ENCODE measurements at regions not wholly inside any gene's neighbourhood (a gene's known extent, or its start where the extent isn't known, plus 50 kb on each side); places are given as distances from the start of the nearest gene placed in this dataset.
"Not testable (repeated sequence)": the region's sequence is repeated elsewhere in the genome, so short reads cannot be mapped to it uniquely, and the experiment has no call there.

DNA sequence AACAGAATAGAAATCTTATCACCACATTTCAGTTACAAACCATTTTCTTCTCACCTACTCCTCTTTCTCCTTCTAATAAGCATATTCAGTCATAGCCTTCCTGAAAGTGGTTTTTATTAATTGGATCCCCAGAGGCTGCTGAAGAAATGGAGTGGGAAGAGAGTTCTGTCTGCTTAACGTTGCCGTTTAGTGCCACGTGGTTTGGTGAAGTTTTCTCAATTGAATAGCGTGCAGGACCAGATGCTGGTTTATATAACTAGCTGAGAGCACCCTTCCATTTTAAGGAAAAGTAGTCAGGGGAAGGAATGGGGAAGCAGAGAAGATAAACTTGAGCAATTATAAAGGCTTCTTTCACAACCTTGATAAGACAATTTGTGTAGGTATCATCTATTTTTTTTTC, 318.7 kb downstream of the PTH2R start:
- Histone ChIP-seq H3K27ac (ENCODE audit: low read depth, low read length) (no peak overlapping the region), H3K9ac (ENCODE audit: low read length) (no peak overlapping the region), H3K4me3 (ENCODE audit: low read length) (no peak overlapping the region), H3K36me3 (ENCODE audit: control insufficient read depth, insufficient read depth, low read length) (no peaks in the 10 kb centered on the region), H3K4me1 (ENCODE audit: control insufficient read depth, insufficient read depth, low read length) (no peaks in the 10 kb centered on the region), H3K27me3 (ENCODE audit: control insufficient read depth, insufficient read depth, low read length) (no peaks in the 10 kb centered on the region)

DNA sequence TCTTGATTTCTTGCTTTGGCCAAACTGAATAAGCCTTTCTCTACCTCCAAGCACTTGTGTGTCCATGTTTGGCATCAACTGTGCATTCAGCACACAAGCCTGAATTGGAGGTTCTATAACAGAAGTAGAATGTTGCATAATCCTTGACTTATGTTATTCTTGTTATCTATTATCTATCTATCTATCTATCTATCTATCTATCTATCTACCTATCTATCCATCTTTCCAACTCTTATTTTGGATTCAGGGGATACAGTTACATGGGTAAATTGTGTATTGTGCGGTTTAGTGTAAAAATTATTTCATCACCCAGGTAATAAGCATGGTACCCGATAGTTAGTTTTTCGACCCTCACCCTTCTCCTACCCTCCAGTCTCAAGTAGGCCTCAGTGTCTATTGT, 319.6 kb downstream of the PTH2R start:
- H3K4me3 ChIP-seq (ENCODE audit: low read length), result no peak overlapping the region
- no peak overlapping the region for H3K9ac ChIP-seq (ENCODE audit: low read length)
- no peaks in the 10 kb centered on the region for H3K27me3 ChIP-seq (ENCODE audit: control insufficient read depth, insufficient read depth, low read length)
- H3K4me1 ChIP-seq (ENCODE audit: control insufficient read depth, insufficient read depth, low read length), result no peaks in the 10 kb centered on the region
- no peak overlapping the region for H3K27ac ChIP-seq (ENCODE audit: low read depth, low read length)
- H3K36me3 ChIP-seq (ENCODE audit: control insufficient read depth, insufficient read depth, low read length), result no peaks in the 10 kb centered on the region

DNA sequence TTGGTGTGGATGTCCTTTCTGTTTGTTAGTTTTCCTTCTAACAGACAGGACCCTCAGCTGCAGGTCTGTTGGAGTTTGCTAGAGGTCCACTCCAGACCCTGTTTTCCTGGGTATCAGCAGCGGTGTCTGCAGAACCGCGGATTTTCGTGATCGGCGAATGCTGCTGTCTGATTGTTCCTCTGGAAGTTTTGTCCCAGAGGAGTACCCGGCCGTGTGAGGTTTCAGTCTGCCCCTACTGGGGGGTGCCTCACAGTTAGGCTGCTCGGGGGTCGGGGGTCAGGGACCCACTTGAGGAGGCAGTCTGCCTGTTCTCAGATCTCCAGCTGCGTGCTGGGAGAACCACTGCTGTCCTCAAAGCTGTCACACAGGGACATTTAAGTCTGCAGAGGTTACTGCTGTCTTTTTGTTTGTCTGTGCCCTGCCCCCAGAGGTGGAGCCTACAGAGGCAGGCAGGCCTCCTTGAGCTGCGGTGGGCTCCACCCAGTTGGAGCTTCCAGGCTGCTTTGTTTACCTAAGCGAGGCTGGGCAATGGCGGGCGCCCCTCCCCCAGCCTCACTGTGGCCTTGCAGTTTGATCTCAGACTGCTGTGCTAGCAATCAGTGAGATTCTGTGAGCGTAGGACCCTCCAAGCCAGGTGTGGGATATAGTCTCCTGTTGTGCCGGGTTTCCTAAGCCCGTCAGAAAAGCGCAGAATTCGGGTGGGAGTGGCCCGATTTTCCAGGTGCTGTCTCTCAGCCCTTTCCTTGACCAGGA, 345.2 kb downstream of the PTH2R start:
- not testable (repeated sequence) for H3K4me3 ChIP-seq (ENCODE audit: low read length); H3K27me3 ChIP-seq (ENCODE audit: control insufficient read depth, insufficient read depth, low read length); H3K36me3 ChIP-seq (ENCODE audit: control insufficient read depth, insufficient read depth, low read length); H3K9ac ChIP-seq (ENCODE audit: low read length); H3K27ac ChIP-seq (ENCODE audit: low read depth, low read length); H3K4me1 ChIP-seq (ENCODE audit: control insufficient read depth, insufficient read depth, low read length)

DNA sequence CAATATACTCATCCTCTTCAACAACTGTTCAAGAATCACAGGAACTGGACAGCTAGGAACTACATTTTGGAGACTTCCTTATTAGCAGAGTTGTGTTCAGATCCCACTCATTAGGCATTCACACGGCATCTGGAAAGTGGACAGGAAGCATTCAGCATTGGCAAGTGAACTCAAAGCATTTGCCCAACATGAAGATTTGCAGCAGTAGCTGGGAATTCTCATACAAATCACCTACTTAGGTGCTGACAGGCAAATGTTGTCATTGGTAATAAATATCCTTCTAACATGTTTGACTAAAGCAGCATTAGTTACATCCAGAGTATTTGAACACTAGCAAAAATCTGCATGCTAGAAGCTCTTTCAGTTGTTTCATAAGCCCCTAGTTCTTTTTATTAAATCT, 350.8 kb downstream of the PTH2R start:
- H3K27me3 ChIP-seq (ENCODE audit: control insufficient read depth, insufficient read depth, low read length), result no peaks in the 10 kb centered on the region

GRCh38 chr2:208773074-208773473, 366.5 kb downstream of the PTH2R start:
- not testable (repeated sequence) for H3K27ac ChIP-seq (ENCODE audit: low read depth, low read length); H3K36me3 ChIP-seq (ENCODE audit: control insufficient read depth, insufficient read depth, low read length); H3K4me1 ChIP-seq (ENCODE audit: control insufficient read depth, insufficient read depth, low read length); H3K4me3 ChIP-seq (ENCODE audit: low read length); H3K27me3 ChIP-seq (ENCODE audit: control insufficient read depth, insufficient read depth, low read length); H3K9ac ChIP-seq (ENCODE audit: low read length)

More for the DNA sequence above, 350.8 kb downstream of the PTH2R start:
- Histone ChIP-seq H3K36me3 (ENCODE audit: control insufficient read depth, insufficient read depth, low read length) (no peaks in the 10 kb centered on the region), H3K4me3 (ENCODE audit: low read length) (no peak overlapping the region), H3K27ac (ENCODE audit: low read depth, low read length) (no peak overlapping the region), H3K9ac (ENCODE audit: low read length) (no peak overlapping the region), H3K4me1 (ENCODE audit: control insufficient read depth, insufficient read depth, low read length) (no peaks in the 10 kb centered on the region)

DNA sequence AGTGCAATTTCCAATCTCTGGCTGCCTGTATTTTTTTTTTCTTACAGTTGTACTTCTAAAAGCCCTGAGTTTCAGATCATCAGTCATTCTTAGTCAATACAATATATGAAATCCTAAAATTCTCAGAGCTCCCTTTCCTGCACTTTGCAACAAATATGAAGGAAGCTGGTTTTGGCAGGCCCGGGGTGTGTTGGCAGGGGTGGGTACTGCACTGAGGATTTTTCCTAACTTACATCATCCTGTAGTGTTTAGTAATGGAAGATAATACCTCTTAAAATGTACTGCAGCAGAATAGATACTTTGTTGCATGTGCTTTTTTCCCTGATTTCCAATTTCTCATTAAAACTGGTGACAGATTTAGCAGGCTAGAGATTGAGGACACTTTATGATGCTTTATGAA, 374.6 kb downstream of the PTH2R start:
- H3K4me3 ChIP-seq (ENCODE audit: low read length), result no peak overlapping the region
- no peaks in the 10 kb centered on the region for H3K4me1 ChIP-seq (ENCODE audit: control insufficient read depth, insufficient read depth, low read length)
- H3K27me3 ChIP-seq (ENCODE audit: control insufficient read depth, insufficient read depth, low read length), result no peaks in the 10 kb centered on the region
- H3K36me3 ChIP-seq (ENCODE audit: control insufficient read depth, insufficient read depth, low read length), result no peaks in the 10 kb centered on the region
- H3K9ac ChIP-seq (ENCODE audit: low read length), result no peak overlapping the region
- H3K27ac ChIP-seq (ENCODE audit: low read depth, low read length), result no peak overlapping the region

- no peaks in the 10 kb centered on the region for H3K4me1 ChIP-seq (ENCODE audit: control insufficient read depth, insufficient read depth, low read length)
- no peak overlapping the region for H3K27ac ChIP-seq (ENCODE audit: low read depth, low read length)
- no peak overlapping the region for H3K9ac ChIP-seq (ENCODE audit: low read length)
- no peaks in the 10 kb centered on the region for H3K36me3 ChIP-seq (ENCODE audit: control insufficient read depth, insufficient read depth, low read length)
- H3K4me3 ChIP-seq (ENCODE audit: low read length), result no peak overlapping the region
- H3K27me3 ChIP-seq (ENCODE audit: control insufficient read depth, insufficient read depth, low read length), result no peaks in the 10 kb centered on the region
These were observed 375.5 kb downstream of the PTH2R start for GRCh38 chr2:208782097-208782496.

- Histone ChIP-seq H3K27me3 (ENCODE audit: control insufficient read depth, insufficient read depth, low read length) (no peaks in the 10 kb centered on the region), H3K36me3 (ENCODE audit: control insufficient read depth, insufficient read depth, low read length) (no peaks in the 10 kb centered on the region), H3K4me1 (ENCODE audit: control insufficient read depth, insufficient read depth, low read length) (no peaks in the 10 kb centered on the region), H3K4me3 (ENCODE audit: low read length) (no peak overlapping the region), H3K9ac (ENCODE audit: low read length) (no peak overlapping the region), H3K27ac (ENCODE audit: low read depth, low read length) (no peak overlapping the region)
These were observed 376.6 kb downstream of the PTH2R start for GRCh38 chr2:208783184-208783583.

DNA sequence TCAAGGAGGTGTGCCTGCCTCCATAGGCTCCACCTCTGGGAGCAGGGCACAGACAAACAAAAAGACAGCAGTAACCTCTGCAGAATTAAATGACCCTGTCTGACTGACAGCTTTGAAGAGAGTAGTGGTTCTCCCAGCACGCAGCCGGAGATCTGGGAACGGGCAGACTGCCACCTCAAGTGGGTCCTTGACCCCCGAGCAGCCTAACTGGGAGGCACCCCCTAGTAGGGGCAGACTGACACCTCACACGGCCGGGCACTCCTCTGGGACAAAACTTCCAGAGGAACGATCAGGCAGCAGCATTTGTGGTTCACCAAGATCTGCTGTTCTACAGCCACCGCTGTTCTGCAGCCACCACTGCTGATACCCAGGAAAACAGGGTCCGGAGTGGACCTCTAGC, 378.2 kb downstream of the PTH2R start:
- not testable (repeated sequence) for H3K36me3 ChIP-seq (ENCODE audit: control insufficient read depth, insufficient read depth, low read length); H3K4me3 ChIP-seq (ENCODE audit: low read length); H3K9ac ChIP-seq (ENCODE audit: low read length); H3K27ac ChIP-seq (ENCODE audit: low read depth, low read length); H3K4me1 ChIP-seq (ENCODE audit: control insufficient read depth, insufficient read depth, low read length); H3K27me3 ChIP-seq (ENCODE audit: control insufficient read depth, insufficient read depth, low read length)

GRCh38 chr2:208791257-208791656, 384.7 kb downstream of the PTH2R start:
- H3K9ac ChIP-seq (ENCODE audit: low read length), result no peak overlapping the region
- H3K27ac ChIP-seq (ENCODE audit: low read depth, low read length), result no peak overlapping the region
- no peaks in the 10 kb centered on the region for H3K36me3 ChIP-seq (ENCODE audit: control insufficient read depth, insufficient read depth, low read length)
- no peak overlapping the region for H3K4me3 ChIP-seq (ENCODE audit: low read length)
- no peaks in the 10 kb centered on the region for H3K4me1 ChIP-seq (ENCODE audit: control insufficient read depth, insufficient read depth, low read length)
- no peaks in the 10 kb centered on the region for H3K27me3 ChIP-seq (ENCODE audit: control insufficient read depth, insufficient read depth, low read length)

GRCh38 chr2:208792766-208793165, 386.2 kb downstream of the PTH2R start:
- no peak overlapping the region for H3K4me3 ChIP-seq (ENCODE audit: low read length)
- no peaks in the 10 kb centered on the region for H3K4me1 ChIP-seq (ENCODE audit: control insufficient read depth, insufficient read depth, low read length)
- H3K36me3 ChIP-seq (ENCODE audit: control insufficient read depth, insufficient read depth, low read length), result no peaks in the 10 kb centered on the region
- no peak overlapping the region for H3K27ac ChIP-seq (ENCODE audit: low read depth, low read length)
- H3K27me3 ChIP-seq (ENCODE audit: control insufficient read depth, insufficient read depth, low read length), result no peaks in the 10 kb centered on the region
- no peak overlapping the region for H3K9ac ChIP-seq (ENCODE audit: low read length)

GRCh38 chr2:208793434-208793833, 386.8 kb downstream of the PTH2R start:
- H3K36me3 ChIP-seq (ENCODE audit: control insufficient read depth, insufficient read depth, low read length), result no peaks in the 10 kb centered on the region
- H3K27me3 ChIP-seq (ENCODE audit: control insufficient read depth, insufficient read depth, low read length), result no peaks in the 10 kb centered on the region

GRCh38 chr2:208794288-208794975, 387.8 kb downstream of the PTH2R start:
- Histone ChIP-seq H3K4me3 (ENCODE audit: low read length) (no peak overlapping the region), H3K27ac (ENCODE audit: low read depth, low read length) (no peak overlapping the region), H3K9ac (ENCODE audit: low read length) (no peak overlapping the region)

More at GRCh38 chr2:208793434-208793833, 386.8 kb downstream of the PTH2R start:
- Histone ChIP-seq H3K4me1 (ENCODE audit: control insufficient read depth, insufficient read depth, low read length) (no peaks in the 10 kb centered on the region), H3K9ac (ENCODE audit: low read length) (no peak overlapping the region), H3K27ac (ENCODE audit: low read depth, low read length) (no peak overlapping the region), H3K4me3 (ENCODE audit: low read length) (no peak overlapping the region)

More at GRCh38 chr2:208794288-208794975, 387.8 kb downstream of the PTH2R start:
- Histone ChIP-seq H3K36me3 (ENCODE audit: control insufficient read depth, insufficient read depth, low read length) (no peaks in the 10 kb centered on the region), H3K27me3 (ENCODE audit: control insufficient read depth, insufficient read depth, low read length) (no peaks in the 10 kb centered on the region), H3K4me1 (ENCODE audit: control insufficient read depth, insufficient read depth, low read length) (no peaks in the 10 kb centered on the region)

Measured in rectal smooth muscle tissue (tissue), 1 donor.